DMS153 (cell line): ENCODE measurements at regions not wholly inside any gene's neighbourhood (a gene's known extent, or its start where the extent isn't known, plus 50 kb on each side); places are given as distances from the start of the nearest gene placed in this dataset.
"Not testable (repeated sequence)": the region's sequence is repeated elsewhere in the genome, so short reads cannot be mapped to it uniquely, and the experiment has no call there.

Source experiments
- DNase-seq: peaks from one replicate; lab custom pipeline; 2025; lab: John Stamatoyannopoulos, UW

DNA sequence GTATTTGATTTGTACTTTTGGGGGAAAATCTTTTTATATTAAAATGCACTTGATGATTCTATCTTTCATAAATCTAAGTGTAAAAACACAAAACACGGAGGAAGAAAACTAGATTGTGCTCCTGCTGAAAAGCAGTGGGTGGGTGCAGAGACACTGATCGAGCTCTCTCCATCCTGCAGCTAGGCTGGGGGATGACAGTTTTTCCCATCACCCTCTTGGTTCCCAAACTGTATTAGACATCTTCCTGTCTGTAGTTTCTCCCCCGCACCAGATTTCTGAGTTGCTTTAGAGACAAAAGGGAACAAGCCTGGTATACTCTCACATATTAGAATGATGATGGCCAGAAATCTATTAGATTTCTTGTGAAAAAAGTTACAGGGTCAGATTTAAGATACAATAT, 99.6 kb downstream of the FAM114A2 start:
- DNase-seq: no peak

GRCh38 chr5:153938191-153938842, 100.4 kb downstream of the FAM114A2 start:
- DNase-seq: no peak

DNA sequence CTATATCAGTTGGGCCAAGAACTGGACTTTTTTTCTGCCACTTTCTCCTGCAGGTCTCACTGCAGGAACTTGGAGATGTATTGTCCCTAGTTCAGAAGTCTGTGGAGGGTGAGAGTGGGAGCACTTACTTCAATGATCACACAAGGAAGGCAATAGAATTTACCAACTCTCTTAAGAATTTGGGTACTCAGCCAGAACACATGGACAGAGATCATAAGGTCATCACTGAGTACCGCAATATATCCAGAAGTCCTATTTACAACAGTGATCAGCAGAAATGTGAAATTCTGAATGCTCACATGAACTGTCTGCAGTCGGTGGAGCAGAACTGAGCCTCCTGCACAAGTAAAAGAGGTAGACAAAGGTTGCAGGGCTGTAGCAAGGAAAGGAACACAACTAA, 101.0 kb downstream of the FAM114A2 start:
- DNase-seq: no peak

GRCh38 chr5:153935151-153935550, 103.6 kb downstream of the FAM114A2 start:
- not testable (repeated sequence) for DNase-seq

GRCh38 chr5:153926201-153926600, 112.5 kb downstream of the FAM114A2 start:
- no peak for DNase-seq

DNA sequence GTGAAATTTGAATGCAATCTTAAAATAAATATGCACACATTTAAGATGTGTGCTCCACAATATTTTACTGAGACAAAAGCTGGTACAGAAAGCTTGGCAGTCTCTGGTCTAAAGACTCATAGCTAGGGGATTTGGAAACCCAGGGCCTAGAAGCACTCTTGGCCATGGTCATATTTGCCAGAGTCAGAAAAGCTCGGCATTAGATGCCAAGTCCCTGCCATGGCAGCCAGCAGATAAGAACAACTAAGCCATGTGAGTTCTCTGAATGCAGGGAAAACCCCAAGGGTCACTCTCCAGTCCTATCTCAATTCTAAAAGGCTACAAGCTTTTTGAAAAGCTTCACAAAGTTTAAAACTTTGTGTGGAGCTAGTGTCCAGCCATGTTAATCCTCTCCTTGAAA, 119.5 kb downstream of the FAM114A2 start:
- no peak for DNase-seq

GRCh38 chr5:153907170-153907775, 131.4 kb downstream of the FAM114A2 start:
- DNase-seq: no peak

- DNase-seq: no peak
Measured at GRCh38 chr5:153905219-153905618, 133.5 kb downstream of the FAM114A2 start.

DNA sequence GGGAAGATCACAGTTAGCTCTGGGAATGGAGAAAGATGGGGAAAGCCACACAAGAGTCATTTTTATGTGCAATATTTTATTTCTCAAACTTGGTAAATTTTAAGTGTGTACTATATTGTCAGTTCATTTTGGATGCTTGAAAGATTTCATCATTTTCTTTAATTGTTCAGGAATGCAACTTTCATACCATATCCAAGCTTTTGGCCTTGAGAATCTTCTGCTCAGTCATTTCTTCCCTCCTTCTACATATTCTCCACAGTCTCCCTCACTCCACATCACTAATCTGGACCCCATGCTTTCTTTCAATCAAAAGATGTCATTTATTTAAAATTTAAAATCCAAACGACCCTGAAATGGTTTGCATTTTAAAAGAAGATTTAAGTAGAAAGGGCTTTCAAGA, 135.4 kb downstream of the FAM114A2 start:
- no peak for DNase-seq

GRCh38 chr5:153902016-153902415, 136.7 kb downstream of the FAM114A2 start:
- DNase-seq: no peak

GRCh38 chr5:153901449-153901848, 137.3 kb downstream of the FAM114A2 start:
- no peak for DNase-seq

- no peak for DNase-seq
Measured at GRCh38 chr5:153900703-153901395, 137.9 kb downstream of the FAM114A2 start.

- DNase-seq: no peak
Measured at GRCh38 chr5:153899746-153900145, 139.0 kb downstream of the FAM114A2 start.

- DNase-seq: peak; percentile 8
Measured at GRCh38 chr5:153896701-153897100, 142.0 kb downstream of the FAM114A2 start.

DNA sequence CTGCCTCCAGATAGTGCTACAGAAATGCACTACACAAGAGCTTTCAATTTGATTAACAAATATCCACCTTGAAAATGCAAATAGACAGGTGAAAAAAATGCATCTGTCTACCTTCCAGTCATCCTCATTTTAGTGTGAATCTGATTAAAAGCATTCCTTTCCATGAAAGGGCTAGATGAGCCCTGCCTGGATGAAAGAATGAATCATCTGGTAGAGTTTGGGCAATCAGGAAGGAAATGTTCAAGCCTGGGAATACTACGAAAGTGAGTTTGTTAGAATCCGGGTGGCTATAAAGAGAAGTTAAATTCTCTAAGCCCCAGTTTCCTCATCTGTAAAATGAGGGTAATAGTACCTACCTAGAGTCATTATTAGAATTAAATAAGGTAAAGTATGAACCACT, 142.6 kb downstream of the FAM114A2 start:
- no peak for DNase-seq

GRCh38 chr5:153895266-153895665, 143.4 kb downstream of the FAM114A2 start:
- no peak for DNase-seq

- DNase-seq: no peak
Measured at GRCh38 chr5:153893817-153894216, 144.9 kb downstream of the FAM114A2 start.

DNA sequence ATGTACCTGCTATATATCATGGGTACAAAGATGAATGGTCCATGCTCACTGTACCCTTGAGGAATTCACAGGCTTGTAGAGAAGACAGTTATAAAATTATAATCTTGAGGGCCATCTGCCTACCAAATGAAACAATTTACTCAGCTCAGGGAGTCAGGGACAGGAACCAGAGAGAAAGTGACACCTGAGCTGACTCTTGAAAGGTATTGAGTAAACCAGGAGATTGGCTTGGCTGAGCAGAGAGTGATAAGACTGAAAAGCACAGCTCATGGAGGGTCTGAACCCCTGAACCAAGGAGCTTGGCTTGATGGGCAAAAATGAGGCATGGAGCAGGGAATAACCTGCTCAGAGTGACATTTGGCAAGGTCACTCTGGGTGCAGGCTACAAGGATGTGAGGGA, 147.3 kb downstream of the FAM114A2 start:
- no peak for DNase-seq

- DNase-seq: no peak
Measured at GRCh38 chr5:153888781-153889180, 149.9 kb downstream of the FAM114A2 start.

- no peak for DNase-seq
Measured at GRCh38 chr5:153885141-153885540, 153.6 kb downstream of the FAM114A2 start.

DNA sequence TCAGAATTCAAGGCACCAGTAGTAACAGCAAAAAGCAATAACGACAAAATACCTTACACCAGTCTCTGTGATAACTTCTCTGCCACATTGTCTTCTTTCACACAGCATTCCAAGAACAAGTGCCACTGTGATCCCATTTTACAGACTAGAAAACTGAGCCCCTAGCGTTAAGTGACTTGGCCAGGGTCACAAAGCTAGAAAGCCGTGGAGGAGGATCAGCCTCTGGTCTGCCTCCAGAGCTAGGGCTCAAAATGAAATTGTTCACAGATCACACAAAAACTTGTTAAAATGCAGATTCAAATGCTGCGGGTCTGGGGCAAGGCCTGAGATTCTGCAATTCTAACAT, 154.1 kb downstream of the FAM114A2 start:
- DNase-seq: no peak

- DNase-seq: no peak
Measured at GRCh38 chr5:153883854-153884611, 154.7 kb downstream of the FAM114A2 start.

DNA sequence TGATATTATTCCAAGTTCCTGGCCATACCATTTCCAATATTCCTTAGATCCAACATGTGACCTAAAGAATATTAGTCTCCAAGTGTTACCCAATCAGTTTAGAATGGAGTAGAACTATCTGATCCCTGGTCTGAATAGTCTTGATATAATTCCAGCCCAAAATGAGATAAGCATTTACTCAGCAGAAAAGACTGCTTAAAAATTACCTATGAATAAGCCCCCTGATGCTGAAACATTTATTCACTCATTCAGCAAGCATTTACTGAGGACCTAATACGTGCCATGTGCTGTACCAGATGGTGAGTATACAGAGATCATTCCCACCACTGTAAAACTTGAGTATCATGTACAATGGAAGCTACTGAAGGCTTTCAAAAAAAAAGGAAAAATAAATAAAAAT, 157.0 kb downstream of the FAM114A2 start:
- no peak for DNase-seq
